ENCODE measurements at regions not wholly inside any gene's neighbourhood (a gene's known extent, or its start where the extent isn't known, plus 50 kb on each side); places are given as distances from the start of the nearest gene placed in this dataset.
"Not testable (repeated sequence)": the region's sequence is repeated elsewhere in the genome, so short reads cannot be mapped to it uniquely, and the experiment has no call there.

GRCh38 chr12:102314821-102315220, 117.2 kb upstream of the PMCH start:
- Histone ChIP-seq H3K79me2 (ENCODE audit: low read length) (no peaks in the 10 kb centered on the region), H3K4me2 (ENCODE audit: low read length) (no peak overlapping the region), H2AFZ (ENCODE audit: low read depth, low read length) (no peak overlapping the region), H4K20me1 (ENCODE audit: insufficient read depth, low read length) (no peaks in the 10 kb centered on the region), H3K4me1 (ENCODE audit: low read length) (no peaks in the 10 kb centered on the region), H3K27me3 (ENCODE audit: low read depth, low read length) (no peaks in the 10 kb centered on the region), H3K9ac (ENCODE audit: low read length) (no peak overlapping the region), H3K36me3 (replicated peaks; ENCODE audit: low read depth, low read length) (no peaks in the 10 kb centered on the region), H3K9me3 (ENCODE audit: insufficient read depth, low read length) (no peaks in the 10 kb centered on the region), H3K27ac (ENCODE audit: low read length) (no peak overlapping the region), H3K4me3 (ENCODE audit: low read length) (no peak overlapping the region)
- TF ChIP-seq EZH2phosphoT487 (IDR thresholded peaks at IDR 0.05; ENCODE audit: low read depth), result no peak
- no peak for TF ChIP-seq CTCF (IDR thresholded peaks at IDR 0.05; ENCODE audit: low read depth, low read length)

- not testable (repeated sequence) for H2AFZ ChIP-seq (ENCODE audit: low read depth, low read length); H3K9ac ChIP-seq (ENCODE audit: low read length); H3K36me3 ChIP-seq (replicated peaks; ENCODE audit: low read depth, low read length); H3K27me3 ChIP-seq (ENCODE audit: low read depth, low read length); H3K4me3 ChIP-seq (ENCODE audit: low read length); H3K79me2 ChIP-seq (ENCODE audit: low read length); H3K9me3 ChIP-seq (ENCODE audit: insufficient read depth, low read length); H3K27ac ChIP-seq (ENCODE audit: low read length); H3K4me2 ChIP-seq (ENCODE audit: low read length); H3K4me1 ChIP-seq (ENCODE audit: low read length); H4K20me1 ChIP-seq (ENCODE audit: insufficient read depth, low read length)
These were observed 115.7 kb upstream of the PMCH start for GRCh38 chr12:102313116-102313971.

- Histone ChIP-seq H3K4me1 (ENCODE audit: low read length) (peaks cover 3% of the 10 kb centered on the region; the same call in 1 of the 2 replicates), H3K27ac (ENCODE audit: low read length) (no peak overlapping the region), H3K27me3 (ENCODE audit: low read depth, low read length) (no peaks in the 10 kb centered on the region), H3K9me3 (ENCODE audit: insufficient read depth, low read length) (no peaks in the 10 kb centered on the region), H3K36me3 (replicated peaks; ENCODE audit: low read depth, low read length) (no peaks in the 10 kb centered on the region), H3K4me3 (ENCODE audit: low read length) (no peak overlapping the region), H3K4me2 (ENCODE audit: low read length) (no peak overlapping the region), H4K20me1 (ENCODE audit: insufficient read depth, low read length) (no peaks in the 10 kb centered on the region), H2AFZ (ENCODE audit: low read depth, low read length) (no peak overlapping the region), H3K79me2 (ENCODE audit: low read length) (no peaks in the 10 kb centered on the region), H3K9ac (ENCODE audit: low read length) (no peak overlapping the region)
- no peak for TF ChIP-seq EZH2phosphoT487 (IDR thresholded peaks at IDR 0.05; ENCODE audit: low read depth)
- no peak for TF ChIP-seq CTCF (IDR thresholded peaks at IDR 0.05; ENCODE audit: low read depth, low read length)
These were observed 107.9 kb upstream of the PMCH start for GRCh38 chr12:102305486-102305885.

GRCh38 chr12:102304667-102305066, 107.0 kb upstream of the PMCH start:
- H3K79me2 ChIP-seq (ENCODE audit: low read length); H3K27ac ChIP-seq (ENCODE audit: low read length); H3K4me3 ChIP-seq (ENCODE audit: low read length); H3K36me3 ChIP-seq (replicated peaks; ENCODE audit: low read depth, low read length); H2AFZ ChIP-seq (ENCODE audit: low read depth, low read length); H3K27me3 ChIP-seq (ENCODE audit: low read depth, low read length); H3K9me3 ChIP-seq (ENCODE audit: insufficient read depth, low read length); H3K4me2 ChIP-seq (ENCODE audit: low read length); H4K20me1 ChIP-seq (ENCODE audit: insufficient read depth, low read length); H3K4me1 ChIP-seq (ENCODE audit: low read length); H3K9ac ChIP-seq (ENCODE audit: low read length): not testable (repeated sequence)

GRCh38 chr12:102302553-102302952, 104.9 kb upstream of the PMCH start:
- no peak overlapping the region for H3K27ac ChIP-seq (ENCODE audit: low read length)
- no peaks in the 10 kb centered on the region for H3K79me2 ChIP-seq (ENCODE audit: low read length)
- H3K9me3 ChIP-seq (ENCODE audit: insufficient read depth, low read length), result no peaks in the 10 kb centered on the region
- no peaks in the 10 kb centered on the region for H4K20me1 ChIP-seq (ENCODE audit: insufficient read depth, low read length)
- H3K4me3 ChIP-seq (ENCODE audit: low read length), result no peak overlapping the region
- no peak overlapping the region for H3K9ac ChIP-seq (ENCODE audit: low read length)
- H3K36me3 ChIP-seq (replicated peaks; ENCODE audit: low read depth, low read length), result no peaks in the 10 kb centered on the region
- H2AFZ ChIP-seq (ENCODE audit: low read depth, low read length), result no peak overlapping the region
- H3K27me3 ChIP-seq (ENCODE audit: low read depth, low read length), result no peaks in the 10 kb centered on the region
- H3K4me1 ChIP-seq (ENCODE audit: low read length), result peaks cover 3% of the 10 kb centered on the region; the same call in 1 of the 2 replicates
- H3K4me2 ChIP-seq (ENCODE audit: low read length), result no peak overlapping the region
- no peak for TF ChIP-seq EZH2phosphoT487 (IDR thresholded peaks at IDR 0.05; ENCODE audit: low read depth)
- no peak for TF ChIP-seq CTCF (IDR thresholded peaks at IDR 0.05; ENCODE audit: low read depth, low read length)
